HepG2 (cell line): ENCODE measurements at regions not wholly inside any gene's neighbourhood (a gene's known extent, or its start where the extent isn't known, plus 50 kb on each side); places are given as distances from the start of the nearest gene placed in this dataset.
A peak's percentile ranks its signal among the peaks of the same experiment; 100 is the strongest.

Experiments
- ATAC-seq: fragments of 200-7000 bp; cut with Tn5 transposase; 3 replicates; pipeline ENCODE4 v1.9.1; 2020; ENCODE audit warnings: mild to moderate bottlenecking, moderate library complexity
- BruUV-seq: library from RNA; stranded (reverse); fragments of 400-500 nt; replicated peaks from 2 replicates; lab custom pipeline; 2021; lab: Mats Ljungman, UMichigan
- CTCF ChIA-PET: fragments of 300-600 bp; formaldehyde crosslinking; extraction: SDS; loops from one replicate; lab custom pipeline; 2021; ENCODE audit warnings: low total read pairs, inconsistent platforms, low intra/inter-chr PET ratio; lab: Yijun Ruan, JAX
- POLR2A ChIA-PET: fragments of 350-600 bp; sonication (Branson Sonifier 250); formaldehyde crosslinking; loops from one replicate; lab custom pipeline; 2020; ENCODE audit warnings: antibody characterized with exemption, inconsistent platforms; lab: Yijun Ruan, JAX
- DNase-seq: peaks from one replicate; pipeline ENCODE4 v3.0.0-alpha.2; 2015; ENCODE audit warnings: low spot score
- FAIRE-seq: peaks from 3 replicates; lab custom pipeline; 2011; peaks lifted over from hg19 to GRCh38; lab: Jason Lieb, UNC
- H2AFZ ChIP-seq: one replicate; pipeline ENCODE4 v1.6.1; 2011; ENCODE audit warnings: low read length, inconsistent platforms
- H3K27ac ChIP-seq: fragments of 300-600 bp; 3 replicates; pipeline ENCODE4 v1.8.0; 2011; ENCODE audit warnings: mixed run types, mild to moderate bottlenecking, mixed read lengths, low read length, inconsistent platforms; ENCODE audit not compliant: insufficient read depth; ENCODE audit errors: extremely low read length
- H3K27me3 ChIP-seq, 2 experiments: fragments of 200-600 bp in 1 of 2; 2 replicates in 1 of 2; 3 replicates in 1 of 2; pipeline versions ENCODE4 v1.6.0 to v1.8.0; 2011; ENCODE audit warnings: low read length in 2 of 2, mild to moderate bottlenecking in 2 of 2, moderate library complexity in 2 of 2, inconsistent platforms in 1 of 2; ENCODE audit not compliant: insufficient read depth in 2 of 2, control insufficient read depth in 1 of 2
- H3K36me3 ChIP-seq, 2 experiments: fragments of 200-600 bp in 1 of 2; replicated peaks in 1 of 2; 2 replicates in 1 of 2; 3 replicates in 1 of 2; pipeline versions ENCODE4 v1.5.1 to v1.8.0; 2011; ENCODE audit warnings: low read length in 2 of 2, inconsistent platforms in 1 of 2; ENCODE audit not compliant: insufficient read depth in 2 of 2, control insufficient read depth in 1 of 2
- H3K4me1 ChIP-seq: 2 replicates; pipeline ENCODE4 v1.5.1; 2012; ENCODE audit warnings: low read length, inconsistent platforms; ENCODE audit not compliant: insufficient read depth
- H3K4me2 ChIP-seq: 2 replicates; pipeline ENCODE4 v1.6.0; 2011; ENCODE audit warnings: low read depth, low read length, inconsistent platforms
- H3K4me3 ChIP-seq, 3 experiments: fragments of 200-600 bp in 1 of 3; sonication (generic), shearing (Covaris generic) in 1 of 3; replicated peaks in 1 of 3; 2 replicates each; pipeline ENCODE4 v1.5.1; 2011 to 2016; ENCODE audit warnings: low read length in 3 of 3, inconsistent platforms in 2 of 3, low read depth in 2 of 3, mild to moderate bottlenecking in 2 of 3, control low read depth in 1 of 3, mixed read lengths in 1 of 3; ENCODE audit not compliant: insufficient read depth in 1 of 3
- H3K79me2 ChIP-seq: one replicate; pipeline ENCODE4 v1.6.1; 2011; ENCODE audit warnings: low read length, inconsistent platforms; ENCODE audit not compliant: insufficient read depth
- H3K9ac ChIP-seq: 2 replicates; pipeline ENCODE4 v1.6.0; 2011; ENCODE audit warnings: mild to moderate bottlenecking, low read depth, low read length, inconsistent platforms; ENCODE audit not compliant: insufficient read depth
- H3K9me3 ChIP-seq: 2 replicates; pipeline ENCODE4 v1.5.1; 2012; ENCODE audit warnings: mild to moderate bottlenecking, low read length
- H4K20me1 ChIP-seq: 2 replicates; pipeline ENCODE4 v1.6.0; 2011; ENCODE audit warnings: inconsistent platforms, mild to moderate bottlenecking, low read length, moderate library complexity; ENCODE audit not compliant: insufficient read depth
- BRD4 ChIP-seq: sonication (generic); formaldehyde crosslinking; IDR thresholded peaks from 2 replicates; pipeline ENCODE4 v1.4.0; 2020; ENCODE audit warnings: missing genetic modification reagents
- CBX5 ChIP-seq: sonication (generic); formaldehyde crosslinking; IDR thresholded peaks from 2 replicates; pipeline ENCODE4 v1.4.0; 2020; ENCODE audit warnings: missing genetic modification reagents, borderline replicate concordance
- FIP1L1 ChIP-seq: fragments of 200-400 bp; formaldehyde crosslinking; IDR thresholded peaks from 2 replicates; pipeline ENCODE4 v1.6.1; 2018; ENCODE audit warnings: low read depth, mild to moderate bottlenecking, low read length, moderate library complexity, borderline replicate concordance; ENCODE audit not compliant: insufficient read depth
- HDAC1 ChIP-seq: sonication (generic); formaldehyde crosslinking; IDR thresholded peaks from 2 replicates; pipeline ENCODE4 v1.5.1; 2020; ENCODE audit warnings: mild to moderate bottlenecking, missing genetic modification reagents
- MXD4 ChIP-seq: IDR thresholded peaks from 2 replicates; pipeline ENCODE4 v1.6.1; 2016; ENCODE audit warnings: mild to moderate bottlenecking, missing biosample characterization, missing genetic modification reagents
- NONO ChIP-seq, 2 experiments: fragments of 450-650 bp in 1 of 2; sonication (generic) in 1 of 2; formaldehyde crosslinking in 1 of 2; IDR thresholded peaks in 1 of 2; conservative IDR thresholded peaks in 1 of 2; 2 replicates each; pipeline versions ENCODE4 v1.6.1 to v1.8.0; 2017 to 2022; ENCODE audit warnings: mild to moderate bottlenecking in 1 of 2, missing genetic modification reagents in 1 of 2, moderate library complexity in 1 of 2
- RNF2 ChIP-seq: fragments of 450-650 bp; conservative IDR thresholded peaks from 2 replicates; pipeline ENCODE4 v1.6.1; 2016; ENCODE audit warnings: low read depth
- ZC3H4 ChIP-seq: sonication (generic); formaldehyde crosslinking; IDR thresholded peaks from 2 replicates; pipeline ENCODE4 v1.4.0; 2020; ENCODE audit warnings: missing genetic modification reagents, borderline replicate concordance
- ZMYM4 ChIP-seq: sonication (generic); formaldehyde crosslinking; IDR thresholded peaks from 2 replicates; pipeline ENCODE4 v1.8.1; 2023; ENCODE audit warnings: mild to moderate bottlenecking, missing genetic modification reagents
- ZNF331 ChIP-seq: sonication (generic); formaldehyde crosslinking; IDR thresholded peaks from 2 replicates; pipeline ENCODE4 v1.4.0; 2020; ENCODE audit warnings: missing genetic modification reagents
- ZNF431 ChIP-seq: sonication (generic); formaldehyde crosslinking; IDR thresholded peaks from 2 replicates; pipeline ENCODE4 v1.9.0; 2022; ENCODE audit warnings: missing genetic modification reagents, low read depth, mild to moderate bottlenecking, borderline replicate concordance
- ZNF746 ChIP-seq: sonication (generic); formaldehyde crosslinking; IDR thresholded peaks from 2 replicates; pipeline ENCODE4 v1.8.0; 2022; ENCODE audit warnings: mild to moderate bottlenecking, missing genetic modification reagents
- ZNF768 ChIP-seq: sonication (generic); formaldehyde crosslinking; IDR thresholded peaks from 2 replicates; pipeline ENCODE4 v1.4.0; 2020; ENCODE audit warnings: missing genetic modification reagents
- ZNF878 ChIP-seq: sonication (generic); formaldehyde crosslinking; IDR thresholded peaks from 2 replicates; pipeline ENCODE4 v1.8.1; 2023; ENCODE audit warnings: mild to moderate bottlenecking, missing genetic modification reagents, moderate library complexity
- WGBS: methylation state at CpG from one replicate; pipeline ENCODE4 v1.1.6; 2017; ENCODE audit warnings: low lambda C conversion rate; 5-methylcytosine and 5-hydroxymethylcytosine counted together
- in situ Hi-C: cut with HindIII; loops from 2 replicates; pipeline ENCODE4 v1.10.0; 2017; ENCODE audit warnings: low pct_unique_long_range_greater_than_20kb; ENCODE audit not compliant: extremely low pct_ligation_motif_present
- intact Hi-C: fragments of 100-400 bp; cut with micrococcal nuclease; formaldehyde crosslinking; loops from one replicate; pipeline ENCODE4 v1.10.0; 2022; ENCODE audit not compliant: unreplicated experiment
- TF ChIP-seq, protein P1 (sequence below): sonication (generic); formaldehyde crosslinking; IDR thresholded peaks from 2 replicates; pipeline ENCODE4 v1.5.1; 2020; ENCODE audit warnings: mild to moderate bottlenecking, missing genetic modification reagents, moderate library complexity
- TF ChIP-seq, protein P2 (sequence below): sonication (generic); formaldehyde crosslinking; IDR thresholded peaks from 2 replicates; pipeline ENCODE4 v1.4.0; 2020; ENCODE audit warnings: missing genetic modification reagents, mild to moderate bottlenecking, borderline replicate concordance

DNA sequence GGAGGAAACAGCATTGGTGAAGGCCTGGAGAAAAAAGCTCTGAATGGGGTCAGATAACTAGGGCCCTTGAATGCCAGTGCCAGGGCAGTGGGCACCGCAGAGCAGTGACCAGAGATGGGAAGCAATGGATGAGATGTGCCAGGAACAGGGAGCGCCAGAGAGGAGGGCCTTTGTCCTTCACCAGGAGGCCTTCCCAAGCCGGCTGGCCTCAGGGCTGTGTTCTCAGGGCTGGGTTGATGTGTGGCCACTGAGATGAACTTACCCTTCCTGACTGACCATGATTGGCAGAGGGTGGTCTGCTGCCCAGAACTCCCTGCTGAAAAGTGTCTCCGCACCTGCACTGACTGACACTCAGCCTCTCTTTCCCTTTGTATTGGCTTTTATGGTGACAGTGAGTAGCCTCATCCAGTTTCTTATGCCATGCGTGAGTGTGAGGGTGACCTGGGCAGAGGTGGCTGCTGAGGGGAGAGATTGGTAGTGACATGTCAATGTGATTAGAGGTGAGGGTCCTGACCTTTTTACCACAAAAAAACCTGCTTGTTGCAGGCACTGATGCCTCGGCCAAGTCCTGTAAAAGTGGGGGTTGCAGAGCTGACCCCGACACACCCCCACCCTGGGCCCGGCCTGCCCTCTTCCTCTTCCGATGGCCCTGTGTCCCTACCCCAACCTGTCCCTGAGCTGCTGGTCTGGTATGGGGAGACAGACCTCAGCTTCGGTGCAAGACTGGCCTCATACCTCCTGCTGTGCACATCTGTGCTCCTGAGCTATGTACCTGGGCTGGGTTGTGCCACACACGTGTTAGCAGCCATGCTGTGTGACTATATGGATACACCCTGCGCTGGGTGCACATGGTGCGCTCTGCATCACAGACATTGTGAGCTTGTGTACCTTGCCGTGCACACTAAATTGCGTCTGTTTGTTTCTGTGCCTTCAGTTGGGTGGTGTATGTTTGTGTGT, 57.1 kb upstream of the PSD2 start:
- no peaks in the 10 kb centered on the region for H3K9me3 ChIP-seq
- ChIA-PET POLR2A (interaction anchor here (1.2 to 1.8 kb wide), 9 partner anchors 9 to 102 kb away, joined by 3 to 20 read pairs (median 5); partner anchors contain the start of gene CXXC5), CTCF (no interaction called here)
- peak overlapping the region; percentile 33 for H3K9ac ChIP-seq
- 72% methylated on average over 13 of the region's 15 CpGs for WGBS
- BruUV-seq = no TSS peak
- in situ Hi-C loops = no loop called here
- intact Hi-C loops = no loop called here
- H3K4me1 ChIP-seq = peaks cover 73% of the 10 kb centered on the region
- DNase-seq (no peak), FAIRE-seq (no peak), ATAC-seq (no peak)
- H3K4me2 ChIP-seq = peak overlapping the region; percentile 60
- H3K27ac ChIP-seq = peak overlapping the region; percentile 59
- no peaks in the 10 kb centered on the region; a peak in 1 of 5 replicates for H3K27me3 ChIP-seq
- no peak overlapping the region for H2AFZ ChIP-seq
- H3K79me2 ChIP-seq = peaks cover 4% of the 10 kb centered on the region
- H3K36me3 ChIP-seq = no peaks in the 10 kb centered on the region
- H3K4me3 ChIP-seq = peak overlapping the region in 1 of 3 experiments; percentile 44; a peak in 1 of 6 replicates
- no peaks in the 10 kb centered on the region for H4K20me1 ChIP-seq
- TF ChIP-seq ZNF878 (CRISPR knock-in tag) (no peak), ZNF431 (CRISPR knock-in tag) (no peak), MXD4 (0 out of 2 replicates have a peak, but pooled peaks have one; percentile 16), BRD4 (CRISPR knock-in tag) (no peak), NONO (IDR thresholded peaks at IDR 0.05) (no peak), NONO (CRISPR knock-in tag; conservative IDR thresholded peaks at IDR 0.05) (peak; percentile 73), RNF2 (no peak), ZMYM4 (0 out of 2 replicates have a peak, but pooled peaks have one; percentile 37), ZC3H4 (CRISPR knock-in tag) (peak; percentile 53; the same call in 1 of the 2 replicates), ZNF331 (no peak), ZNF768 (CRISPR knock-in tag) (peak; percentile 74), HDAC1 (CRISPR knock-in tag) (no peak), ZNF746 (CRISPR knock-in tag) (no peak), FIP1L1 (no peak), CBX5 (no peak)
- TF ChIP-seq, protein P1, sequence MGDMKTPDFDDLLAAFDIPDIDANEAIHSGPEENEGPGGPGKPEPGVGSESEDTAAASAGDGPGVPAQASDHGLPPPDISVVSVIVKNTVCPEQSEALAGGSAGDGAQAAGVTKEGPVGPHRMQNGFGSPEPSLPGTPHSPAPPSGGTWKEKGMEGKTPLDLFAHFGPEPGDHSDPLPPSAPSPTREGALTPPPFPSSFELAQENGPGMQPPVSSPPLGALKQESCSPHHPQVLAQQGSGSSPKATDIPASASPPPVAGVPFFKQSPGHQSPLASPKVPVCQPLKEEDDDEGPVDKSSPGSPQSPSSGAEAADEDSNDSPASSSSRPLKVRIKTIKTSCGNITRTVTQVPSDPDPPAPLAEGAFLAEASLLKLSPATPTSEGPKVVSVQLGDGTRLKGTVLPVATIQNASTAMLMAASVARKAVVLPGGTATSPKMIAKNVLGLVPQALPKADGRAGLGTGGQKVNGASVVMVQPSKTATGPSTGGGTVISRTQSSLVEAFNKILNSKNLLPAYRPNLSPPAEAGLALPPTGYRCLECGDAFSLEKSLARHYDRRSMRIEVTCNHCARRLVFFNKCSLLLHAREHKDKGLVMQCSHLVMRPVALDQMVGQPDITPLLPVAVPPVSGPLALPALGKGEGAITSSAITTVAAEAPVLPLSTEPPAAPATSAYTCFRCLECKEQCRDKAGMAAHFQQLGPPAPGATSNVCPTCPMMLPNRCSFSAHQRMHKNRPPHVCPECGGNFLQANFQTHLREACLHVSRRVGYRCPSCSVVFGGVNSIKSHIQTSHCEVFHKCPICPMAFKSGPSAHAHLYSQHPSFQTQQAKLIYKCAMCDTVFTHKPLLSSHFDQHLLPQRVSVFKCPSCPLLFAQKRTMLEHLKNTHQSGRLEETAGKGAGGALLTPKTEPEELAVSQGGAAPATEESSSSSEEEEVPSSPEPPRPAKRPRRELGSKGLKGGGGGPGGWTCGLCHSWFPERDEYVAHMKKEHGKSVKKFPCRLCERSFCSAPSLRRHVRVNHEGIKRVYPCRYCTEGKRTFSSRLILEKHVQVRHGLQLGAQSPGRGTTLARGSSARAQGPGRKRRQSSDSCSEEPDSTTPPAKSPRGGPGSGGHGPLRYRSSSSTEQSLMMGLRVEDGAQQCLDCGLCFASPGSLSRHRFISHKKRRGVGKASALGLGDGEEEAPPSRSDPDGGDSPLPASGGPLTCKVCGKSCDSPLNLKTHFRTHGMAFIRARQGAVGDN = peak; percentile 72
- TF ChIP-seq, protein P2, sequence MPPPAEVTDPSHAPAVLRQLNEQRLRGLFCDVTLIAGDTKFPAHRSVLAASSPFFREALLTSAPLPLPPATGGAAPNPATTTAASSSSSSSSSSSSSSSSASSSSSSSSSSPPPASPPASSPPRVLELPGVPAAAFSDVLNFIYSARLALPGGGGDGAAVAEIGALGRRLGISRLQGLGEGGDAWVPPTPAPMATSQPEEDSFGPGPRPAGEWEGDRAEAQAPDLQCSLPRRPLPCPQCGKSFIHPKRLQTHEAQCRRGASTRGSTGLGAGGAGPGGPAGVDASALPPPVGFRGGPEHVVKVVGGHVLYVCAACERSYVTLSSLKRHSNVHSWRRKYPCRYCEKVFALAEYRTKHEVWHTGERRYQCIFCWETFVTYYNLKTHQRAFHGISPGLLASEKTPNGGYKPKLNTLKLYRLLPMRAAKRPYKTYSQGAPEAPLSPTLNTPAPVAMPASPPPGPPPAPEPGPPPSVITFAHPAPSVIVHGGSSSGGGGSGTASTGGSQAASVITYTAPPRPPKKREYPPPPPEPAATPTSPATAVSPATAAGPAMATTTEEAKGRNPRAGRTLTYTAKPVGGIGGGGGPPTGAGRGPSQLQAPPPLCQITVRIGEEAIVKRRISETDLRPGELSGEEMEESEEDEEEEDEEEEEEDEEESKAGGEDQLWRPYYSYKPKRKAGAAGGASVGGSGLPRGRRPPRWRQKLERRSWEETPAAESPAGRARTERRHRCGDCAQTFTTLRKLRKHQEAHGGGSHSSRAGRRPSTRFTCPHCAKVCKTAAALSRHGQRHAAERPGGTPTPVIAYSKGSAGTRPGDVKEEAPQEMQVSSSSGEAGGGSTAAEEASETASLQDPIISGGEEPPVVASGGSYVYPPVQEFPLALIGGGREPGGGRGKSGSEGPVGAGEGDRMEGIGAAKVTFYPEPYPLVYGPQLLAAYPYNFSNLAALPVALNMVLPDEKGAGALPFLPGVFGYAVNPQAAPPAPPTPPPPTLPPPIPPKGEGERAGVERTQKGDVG (CRISPR knock-in tag) = peak; percentile 86; the same call in 1 of the 2 replicates
